Fibroblast of the aortic adventitia (primary cell): ENCODE measurements at regions not wholly inside any gene's neighbourhood (a gene's known extent, or its start where the extent isn't known, plus 50 kb on each side); places are given as distances from the start of the nearest gene placed in this dataset.

ENCODE experiments used
- DNase-seq: peaks from one replicate; pipeline ENCODE4 v3.0.0-alpha.2; 2010; ENCODE audit warnings: low read depth
- H3K4me3 ChIP-seq: 2 replicates; pipeline ENCODE4 v1.5.1; 2011; ENCODE audit warnings: low read depth, mild to moderate bottlenecking, control low read depth, low read length, moderate library complexity
- TF ChIP-seq, protein P1 (sequence below): IDR thresholded peaks from 2 replicates; pipeline ENCODE4 v1.5.1; 2011; ENCODE audit warnings: mild to moderate bottlenecking, low read length, control low read depth, inconsistent platforms; ENCODE audit not compliant: insufficient read depth

- no peak for DNase-seq
- TF ChIP-seq, protein P1, sequence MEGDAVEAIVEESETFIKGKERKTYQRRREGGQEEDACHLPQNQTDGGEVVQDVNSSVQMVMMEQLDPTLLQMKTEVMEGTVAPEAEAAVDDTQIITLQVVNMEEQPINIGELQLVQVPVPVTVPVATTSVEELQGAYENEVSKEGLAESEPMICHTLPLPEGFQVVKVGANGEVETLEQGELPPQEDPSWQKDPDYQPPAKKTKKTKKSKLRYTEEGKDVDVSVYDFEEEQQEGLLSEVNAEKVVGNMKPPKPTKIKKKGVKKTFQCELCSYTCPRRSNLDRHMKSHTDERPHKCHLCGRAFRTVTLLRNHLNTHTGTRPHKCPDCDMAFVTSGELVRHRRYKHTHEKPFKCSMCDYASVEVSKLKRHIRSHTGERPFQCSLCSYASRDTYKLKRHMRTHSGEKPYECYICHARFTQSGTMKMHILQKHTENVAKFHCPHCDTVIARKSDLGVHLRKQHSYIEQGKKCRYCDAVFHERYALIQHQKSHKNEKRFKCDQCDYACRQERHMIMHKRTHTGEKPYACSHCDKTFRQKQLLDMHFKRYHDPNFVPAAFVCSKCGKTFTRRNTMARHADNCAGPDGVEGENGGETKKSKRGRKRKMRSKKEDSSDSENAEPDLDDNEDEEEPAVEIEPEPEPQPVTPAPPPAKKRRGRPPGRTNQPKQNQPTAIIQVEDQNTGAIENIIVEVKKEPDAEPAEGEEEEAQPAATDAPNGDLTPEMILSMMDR, result no peak
- H3K4me3 ChIP-seq, result no peak overlapping the region
These were observed 155.7 kb upstream of the ADAMTS16 start for GRCh38 chr5:4984461-4984860.

GRCh38 chr5:4987431-4987830 is 152.7 kb upstream of the ADAMTS16 start:
- TF ChIP-seq, protein P1, result no peak
- DNase-seq, result peak; percentile 6
- no peak overlapping the region for H3K4me3 ChIP-seq

DNA sequence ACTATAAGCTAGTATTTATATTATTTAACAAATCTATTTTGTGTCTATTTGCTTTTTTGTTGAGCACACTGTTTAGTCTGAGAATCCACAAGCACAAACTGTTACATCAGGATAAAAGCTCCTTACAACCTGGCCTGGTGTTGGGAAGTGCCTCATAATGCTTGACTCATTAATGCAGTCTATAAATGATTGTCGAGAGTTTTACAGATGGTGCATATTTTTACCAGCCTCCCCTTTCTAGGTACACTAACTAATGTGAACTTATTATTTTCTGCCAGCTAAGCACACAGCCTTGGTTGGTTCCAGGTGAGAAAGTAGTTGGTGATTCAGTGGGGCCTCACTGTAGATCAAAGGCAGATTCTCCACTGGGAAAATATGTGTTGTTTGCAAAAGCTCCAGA is 151.0 kb upstream of the ADAMTS16 start:
- no peak for DNase-seq
- no peak overlapping the region for H3K4me3 ChIP-seq
- TF ChIP-seq, protein P1, result no peak

DNA sequence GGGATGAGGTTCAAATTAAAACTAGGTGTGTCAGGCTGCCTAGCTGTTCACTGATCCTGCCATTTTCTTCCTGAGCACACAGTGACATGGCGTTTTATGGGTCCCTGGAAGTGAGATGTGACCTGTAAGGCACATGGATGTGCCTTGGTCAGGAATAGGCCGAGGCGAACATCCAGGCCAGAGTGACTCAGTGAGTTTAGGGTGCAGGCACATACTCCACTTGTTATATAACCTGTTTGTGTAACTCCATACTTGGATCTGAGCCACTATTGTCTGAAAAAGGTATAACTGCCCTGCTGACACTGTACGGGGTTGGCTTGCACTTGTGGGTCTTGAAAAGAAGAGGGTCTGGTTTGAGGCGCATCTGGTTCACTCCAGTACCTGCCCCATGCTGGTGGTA is 150.1 kb upstream of the ADAMTS16 start:
- no peak for DNase-seq
- TF ChIP-seq, protein P1, result no peak
- no peak overlapping the region for H3K4me3 ChIP-seq

DNA sequence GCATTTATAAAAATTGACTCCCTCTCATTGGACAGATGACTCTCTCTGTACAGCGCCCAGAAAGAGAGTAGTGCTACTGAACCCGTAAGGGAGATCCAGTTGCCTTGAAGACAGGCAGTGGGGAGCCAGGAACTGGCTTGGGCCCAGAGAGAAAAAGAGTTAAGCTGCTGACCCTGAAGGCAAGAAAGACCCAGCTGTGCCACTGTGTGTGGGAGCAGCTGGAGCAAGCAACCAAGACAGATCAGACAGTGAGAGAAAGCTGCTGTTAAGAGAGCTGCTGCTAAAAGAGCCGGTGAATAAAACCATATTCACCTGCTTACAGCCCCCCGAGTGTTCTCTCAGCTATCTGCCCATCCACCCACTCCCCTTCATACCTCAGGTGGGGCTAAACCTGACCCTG is 149.7 kb upstream of the ADAMTS16 start:
- H3K4me3 ChIP-seq, result no peak overlapping the region
- TF ChIP-seq, protein P1, result no peak
- DNase-seq, result no peak

GRCh38 chr5:4991925-4992324 is 148.2 kb upstream of the ADAMTS16 start:
- TF ChIP-seq, protein P1, result no peak
- H3K4me3 ChIP-seq, result no peak overlapping the region
- no peak for DNase-seq

DNA sequence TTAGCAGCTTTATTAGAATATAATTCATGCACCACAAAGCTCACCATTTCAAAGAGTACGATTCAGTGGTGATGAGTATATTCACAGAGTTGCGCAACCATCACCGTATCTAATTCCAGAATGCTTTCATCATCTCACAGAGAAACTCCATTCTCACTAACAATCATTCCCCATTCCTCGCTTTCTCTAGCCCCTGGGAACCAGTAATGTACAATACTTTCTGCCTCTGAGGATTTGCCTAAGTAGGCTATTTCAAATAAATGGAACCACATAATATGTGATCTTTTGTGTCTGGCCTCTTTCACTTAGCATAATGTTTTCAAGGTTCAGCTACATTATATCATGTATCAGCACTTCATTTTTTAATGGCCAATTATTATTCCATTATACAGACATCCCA is 145.1 kb upstream of the ADAMTS16 start:
- no peak overlapping the region for H3K4me3 ChIP-seq
- TF ChIP-seq, protein P1, result no peak
- DNase-seq, result peak; percentile 77
